GM23338 (cell line): ENCODE measurements at regions not wholly inside any gene's neighbourhood (a gene's known extent, or its start where the extent isn't known, plus 50 kb on each side); places are given as distances from the start of the nearest gene placed in this dataset.

ENCODE experiments used
- ATAC-seq: fragments of 200-7000 bp; cut with Tn5 transposase; 3 replicates; pipeline ENCODE4 v1.9.1; 2020
- DNase-seq: peaks from one replicate; pipeline ENCODE4 v3.0.0-alpha.2; 2015; ENCODE audit warnings: low spot score
- H2AFZ ChIP-seq: fragments of 200-600 bp; sonication (generic); 2 replicates; pipeline ENCODE4 v1.8.0; 2016; ENCODE audit warnings: antibody characterized with exemption, mild to moderate bottlenecking, moderate library complexity
- H3F3A ChIP-seq: fragments of 200-600 bp; sonication (generic); replicated peaks from 2 replicates; pipeline ENCODE4 v1.8.0; 2017; ENCODE audit warnings: antibody characterized with exemption, mixed run types, low read depth
- H3K27ac ChIP-seq: fragments of 200-600 bp; sonication (generic); 2 replicates; pipeline ENCODE4 v1.6.1; 2016; ENCODE audit warnings: low read depth
- H3K27me3 ChIP-seq: fragments of 200-600 bp; sonication (generic); 2 replicates; pipeline ENCODE4 v1.8.0; 2016; ENCODE audit warnings: mild to moderate bottlenecking, mixed run types, moderate library complexity; ENCODE audit not compliant: insufficient read depth
- H3K36me3 ChIP-seq: fragments of 200-600 bp; sonication (generic); 2 replicates; pipeline ENCODE4 v1.8.0; 2016; ENCODE audit warnings: mild to moderate bottlenecking; ENCODE audit not compliant: insufficient read depth
- H3K4me1 ChIP-seq: fragments of 200-600 bp; sonication (generic); 2 replicates; pipeline ENCODE4 v1.8.0; 2016; ENCODE audit warnings: mild to moderate bottlenecking, moderate library complexity; ENCODE audit not compliant: insufficient read depth
- H3K4me2 ChIP-seq: fragments of 200-600 bp; sonication (generic); 2 replicates; pipeline ENCODE4 v1.7.1; 2017; ENCODE audit warnings: mixed run types
- H3K4me3 ChIP-seq: fragments of 200-600 bp; sonication (generic); 2 replicates; pipeline ENCODE4 v1.6.1; 2016; ENCODE audit warnings: mixed run types
- H3K79me2 ChIP-seq: fragments of 200-600 bp; sonication (generic); replicated peaks from 2 replicates; pipeline ENCODE4 v1.8.0; 2017; ENCODE audit warnings: mild to moderate bottlenecking; ENCODE audit not compliant: insufficient read depth
- H3K9me2 ChIP-seq: fragments of 200-600 bp; sonication (generic); 2 replicates; pipeline ENCODE4 v1.8.0; 2017; ENCODE audit not compliant: insufficient read depth
- H4K20me1 ChIP-seq: fragments of 200-600 bp; sonication (generic); replicated peaks from 2 replicates; pipeline ENCODE4 v1.8.0; 2017; ENCODE audit warnings: mild to moderate bottlenecking; ENCODE audit not compliant: insufficient read depth
- H3K27ac Mint-ChIP-seq: 2 replicates; pipeline ENCODE4 v1.8.0; 2020; ENCODE audit warnings: inconsistent platforms, mild to moderate bottlenecking, moderate library complexity, mixed read lengths
- H3K27me3 Mint-ChIP-seq: 3 replicates; pipeline ENCODE4 v1.8.0; 2022; ENCODE audit warnings: low read depth, mild to moderate bottlenecking, moderate library complexity, mixed read lengths, inconsistent platforms; ENCODE audit not compliant: insufficient read depth, poor library complexity
- H3K36me3 Mint-ChIP-seq: 3 replicates; pipeline ENCODE4 v1.8.0; 2021; ENCODE audit warnings: low read depth, mild to moderate bottlenecking, inconsistent platforms, moderate library complexity, mixed read lengths
- H3K4me1 Mint-ChIP-seq: 3 replicates; pipeline ENCODE4 v1.8.0; 2020; ENCODE audit warnings: mild to moderate bottlenecking, inconsistent platforms, mixed read lengths
- H3K4me3 Mint-ChIP-seq: 3 replicates; pipeline ENCODE4 v1.8.0; 2021; ENCODE audit warnings: moderate library complexity, mild to moderate bottlenecking, inconsistent platforms, mixed read lengths
- H3K9me3 Mint-ChIP-seq: 3 replicates; pipeline ENCODE4 v1.8.0; 2020; ENCODE audit warnings: moderate library complexity, mild to moderate bottlenecking, inconsistent platforms, mixed read lengths
- ETS1 ChIP-seq: IDR thresholded peaks from 2 replicates; pipeline ENCODE4 v1.6.1; 2016; ENCODE audit warnings: antibody characterized with exemption
- EZH2phosphoT487 ChIP-seq: fragments of 200-600 bp; sonication (generic); IDR thresholded peaks from one replicate; pipeline ENCODE4 v1.8.1; 2018; ENCODE audit warnings: antibody characterized with exemption; ENCODE audit not compliant: unreplicated experiment
- NANOG ChIP-seq: IDR thresholded peaks from 2 replicates; pipeline ENCODE4 v1.6.1; 2016; ENCODE audit warnings: antibody characterized with exemption, borderline replicate concordance
- POLR2AphosphoS5 ChIP-seq: IDR thresholded peaks from 2 replicates; pipeline ENCODE4 v1.6.1; 2016; ENCODE audit warnings: antibody characterized with exemption, low read depth
- STAT1 ChIP-seq: IDR thresholded peaks from one replicate; pipeline ENCODE4 v1.6.1; 2016; ENCODE audit warnings: antibody characterized with exemption; ENCODE audit not compliant: unreplicated experiment
- ZNF331 ChIP-seq: fragments of 250-450 bp; sonication (Bioruptor Pico); IDR thresholded peaks from 2 replicates; pipeline ENCODE4 v1.5.0; 2020; ENCODE audit warnings: low read depth, mild to moderate bottlenecking, moderate library complexity
- ZNF462 ChIP-seq: fragments of 250-450 bp; sonication (Bioruptor Pico); IDR thresholded peaks from 2 replicates; pipeline ENCODE4 v1.5.0; 2020; ENCODE audit warnings: mild to moderate bottlenecking, moderate library complexity

- TF ChIP-seq ZNF462 (CRISPR knock-in tag) = no peak
Observed at GRCh38 chr6:40187535-40188144, 253.4 kb upstream of the MOCS1 start (continued).

- peaks cover 5% of the 10 kb centered on the region; the same call in 1 of the 2 replicates for H3K9me2 ChIP-seq
- no peaks in the 10 kb centered on the region for H3K27me3 ChIP-seq
- H3K36me3 ChIP-seq = peaks cover 11% of the 10 kb centered on the region; the same call in 1 of the 2 replicates
- Mint-ChIP-seq H3K27me3 (peaks cover 8% of the 10 kb centered on the region), H3K4me1 (peaks cover 15% of the 10 kb centered on the region), H3K4me3 (no peak overlapping the region), H3K27ac (no peak overlapping the region), H3K9me3 (peaks cover 47% of the 10 kb centered on the region), H3K36me3 (peaks cover 44% of the 10 kb centered on the region)
- no peaks in the 10 kb centered on the region for H3F3A ChIP-seq
- H3K4me1 ChIP-seq = peaks cover 6% of the 10 kb centered on the region
- H3K27ac ChIP-seq = no peak overlapping the region
- H2AFZ ChIP-seq = no peak overlapping the region
- H3K79me2 ChIP-seq = no peaks in the 10 kb centered on the region
- no peak for ATAC-seq
- H4K20me1 ChIP-seq = no peaks in the 10 kb centered on the region
- no peak for DNase-seq
- H3K4me2 ChIP-seq = no peak overlapping the region
- no peak overlapping the region for H3K4me3 ChIP-seq
- TF ChIP-seq EZH2phosphoT487 (no peak), STAT1 (no peak), ETS1 (no peak), POLR2AphosphoS5 (no peak), NANOG (no peak), ZNF331 (CRISPR knock-in tag) (no peak), ZNF462 (CRISPR knock-in tag) (no peak)
Observed at GRCh38 chr6:40185486-40185885, 251.2 kb upstream of the MOCS1 start.
